ENCODE measurements at regions not wholly inside any gene's neighbourhood (a gene's known extent, or its start where the extent isn't known, plus 50 kb on each side); places are given as distances from the start of the nearest gene placed in this dataset.

- Mint-ChIP-seq H3K4me3 (no peak overlapping the region), H3K27me3 (peaks cover 33% of the 10 kb centered on the region), H3K36me3 (ENCODE audit: low read depth) (no peaks in the 10 kb centered on the region), H3K9me3 (no peaks in the 10 kb centered on the region), H3K4me1 (ENCODE audit: low read depth) (no peaks in the 10 kb centered on the region), H3K27ac (no peak overlapping the region)
- DNase-seq (no peak), ATAC-seq (ENCODE audit: poor library complexity) (no peak)
- TF ChIP-seq CTCF (IDR thresholded peaks at IDR 0.05) = no peak
- no peaks in the 10 kb centered on the region for H3K4me1 ChIP-seq (ENCODE audit: insufficient read depth, low read length)
- intact Hi-C loops (cut with DNase I, micrococcal nuclease) = no loop called here
- no peaks in the 10 kb centered on the region for H3K36me3 ChIP-seq (ENCODE audit: insufficient read depth, low read length)
- no peak overlapping the region for H3K27ac ChIP-seq (ENCODE audit: low read depth in 1 of 2, low read length in 2 of 2)
- no peak overlapping the region for H3K4me3 ChIP-seq (ENCODE audit: low read length)
- POLR2A ChIA-PET = no interaction called here
- no peaks in the 10 kb centered on the region for H3K9me3 ChIP-seq (ENCODE audit: control insufficient read depth in 1 of 2, insufficient read depth in 1 of 2, low read length in 2 of 2)
- CTCF ChIA-PET = no interaction called here
- peaks cover 0 to 6% of the 10 kb centered on the region in 2 experiments for H3K27me3 ChIP-seq (ENCODE audit: control insufficient read depth in 1 of 2, insufficient read depth in 2 of 2, low read length in 2 of 2)
Measured at GRCh38 chr16:26787924-26788323, 278.8 kb upstream of the C16orf82 start.

- intact Hi-C loops (cut with DNase I, micrococcal nuclease) = no loop called here
- Mint-ChIP-seq H3K36me3 (ENCODE audit: low read depth) (no peaks in the 10 kb centered on the region), H3K9me3 (no peaks in the 10 kb centered on the region), H3K4me3 (no peak overlapping the region), H3K27me3 (peaks cover 34% of the 10 kb centered on the region), H3K27ac (no peak overlapping the region), H3K4me1 (ENCODE audit: low read depth) (no peaks in the 10 kb centered on the region)
- CTCF ChIA-PET = no interaction called here
- no peak overlapping the region for H3K4me3 ChIP-seq (ENCODE audit: low read length)
- TF ChIP-seq CTCF (IDR thresholded peaks at IDR 0.05) = no peak
- H3K27ac ChIP-seq (ENCODE audit: low read depth in 1 of 2, low read length in 2 of 2) = no peak overlapping the region
- no peaks in the 10 kb centered on the region for H3K9me3 ChIP-seq (ENCODE audit: control insufficient read depth in 1 of 2, insufficient read depth in 1 of 2, low read length in 2 of 2)
- no peak for DNase-seq
- H3K4me1 ChIP-seq (ENCODE audit: insufficient read depth, low read length) = no peaks in the 10 kb centered on the region
- no peak for ATAC-seq (ENCODE audit: poor library complexity)
- no peaks in the 10 kb centered on the region for H3K36me3 ChIP-seq (ENCODE audit: insufficient read depth, low read length)
- peaks cover 0 to 6% of the 10 kb centered on the region in 2 experiments for H3K27me3 ChIP-seq (ENCODE audit: control insufficient read depth in 1 of 2, insufficient read depth in 2 of 2, low read length in 2 of 2)
- POLR2A ChIA-PET = no interaction called here
Measured at GRCh38 chr16:26791169-26791568, 275.6 kb upstream of the C16orf82 start.

- no peaks in the 10 kb centered on the region for H3K9me3 ChIP-seq (ENCODE audit: control insufficient read depth in 1 of 2, insufficient read depth in 1 of 2, low read length in 2 of 2)
- H3K27me3 ChIP-seq (ENCODE audit: control insufficient read depth in 1 of 2, insufficient read depth in 2 of 2, low read length in 2 of 2) = peaks cover 2 to 6% of the 10 kb centered on the region in 2 experiments
- TF ChIP-seq CTCF (IDR thresholded peaks at IDR 0.05) = no peak
- ATAC-seq (ENCODE audit: poor library complexity) = no peak
- Mint-ChIP-seq H3K9me3 (no peaks in the 10 kb centered on the region), H3K4me1 (ENCODE audit: low read depth) (no peaks in the 10 kb centered on the region), H3K4me3 (no peak overlapping the region), H3K27ac (no peak overlapping the region), H3K27me3 (peaks cover 50% of the 10 kb centered on the region), H3K36me3 (ENCODE audit: low read depth) (no peaks in the 10 kb centered on the region)
- H3K36me3 ChIP-seq (ENCODE audit: insufficient read depth, low read length) = no peaks in the 10 kb centered on the region
- H3K27ac ChIP-seq (ENCODE audit: low read depth in 1 of 2, low read length in 2 of 2) = no peak overlapping the region
- no peak overlapping the region for H3K4me3 ChIP-seq (ENCODE audit: low read length)
- ChIA-PET CTCF (no interaction called here), POLR2A (no interaction called here)
- H3K4me1 ChIP-seq (ENCODE audit: insufficient read depth, low read length) = no peaks in the 10 kb centered on the region
- intact Hi-C loops (cut with DNase I, micrococcal nuclease) = no loop called here
- peak in 1 of 14 experiments; percentile 1 for DNase-seq
Measured at GRCh38 chr16:26795184-26795583, 271.5 kb upstream of the C16orf82 start.
